ENCODE measurements at regions not wholly inside any gene's neighbourhood (a gene's known extent, or its start where the extent isn't known, plus 50 kb on each side); places are given as distances from the start of the nearest gene placed in this dataset.

GRCh38 chr2:59308108-59308507 is 1067.0 kb upstream of the FANCL start:
- TF ChIP-seq ELF4 (IDR thresholded peaks at IDR 0.05) = no peak
- TF ChIP-seq ZNF384 (IDR thresholded peaks at IDR 0.05) = no peak
- TF ChIP-seq ARNT (IDR thresholded peaks at IDR 0.05) = no peak
- TF ChIP-seq, protein P1, sequence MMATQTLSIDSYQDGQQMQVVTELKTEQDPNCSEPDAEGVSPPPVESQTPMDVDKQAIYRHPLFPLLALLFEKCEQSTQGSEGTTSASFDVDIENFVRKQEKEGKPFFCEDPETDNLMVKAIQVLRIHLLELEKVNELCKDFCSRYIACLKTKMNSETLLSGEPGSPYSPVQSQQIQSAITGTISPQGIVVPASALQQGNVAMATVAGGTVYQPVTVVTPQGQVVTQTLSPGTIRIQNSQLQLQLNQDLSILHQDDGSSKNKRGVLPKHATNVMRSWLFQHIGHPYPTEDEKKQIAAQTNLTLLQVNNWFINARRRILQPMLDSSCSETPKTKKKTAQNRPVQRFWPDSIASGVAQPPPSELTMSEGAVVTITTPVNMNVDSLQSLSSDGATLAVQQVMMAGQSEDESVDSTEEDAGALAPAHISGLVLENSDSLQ (IDR thresholded peaks at IDR 0.05) = no peak
- no peak for TF ChIP-seq CTBP1 (IDR thresholded peaks at IDR 0.05; ENCODE audit: borderline replicate concordance)
- TF ChIP-seq BHLHE40 (IDR thresholded peaks at IDR 0.05; ENCODE audit: borderline replicate concordance) = no peak
- no peak for TF ChIP-seq TARDBP (IDR thresholded peaks at IDR 0.05)
- no peak for TF ChIP-seq FOXA1 (IDR thresholded peaks at IDR 0.05)
- TF ChIP-seq FOXK2 (IDR thresholded peaks at IDR 0.05) = no peak
- no peak for TF ChIP-seq SUZ12 (IDR thresholded peaks at IDR 0.05)

Data from HEK293T (cell line).